Stimulated activated CD4-positive, alpha-beta T cell treated with anti-CD3 and anti-CD28 coated beads, Interleukin-12 subunit alpha, Interleukin-12 subunit beta, amount 100 ng/mL, for 4 hours (primary cell): ENCODE measurements at regions not wholly inside any gene's neighbourhood (a gene's known extent, or its start where the extent isn't known, plus 50 kb on each side); places are given as distances from the start of the nearest gene placed in this dataset.
"Not testable (repeated sequence)": the region's sequence is repeated elsewhere in the genome, so short reads cannot be mapped to it uniquely, and the experiment has no call there.

Experiments
- DNase-seq: peaks from one replicate; pipeline ENCODE4 v3.0.0-alpha.2; 2020

DNA sequence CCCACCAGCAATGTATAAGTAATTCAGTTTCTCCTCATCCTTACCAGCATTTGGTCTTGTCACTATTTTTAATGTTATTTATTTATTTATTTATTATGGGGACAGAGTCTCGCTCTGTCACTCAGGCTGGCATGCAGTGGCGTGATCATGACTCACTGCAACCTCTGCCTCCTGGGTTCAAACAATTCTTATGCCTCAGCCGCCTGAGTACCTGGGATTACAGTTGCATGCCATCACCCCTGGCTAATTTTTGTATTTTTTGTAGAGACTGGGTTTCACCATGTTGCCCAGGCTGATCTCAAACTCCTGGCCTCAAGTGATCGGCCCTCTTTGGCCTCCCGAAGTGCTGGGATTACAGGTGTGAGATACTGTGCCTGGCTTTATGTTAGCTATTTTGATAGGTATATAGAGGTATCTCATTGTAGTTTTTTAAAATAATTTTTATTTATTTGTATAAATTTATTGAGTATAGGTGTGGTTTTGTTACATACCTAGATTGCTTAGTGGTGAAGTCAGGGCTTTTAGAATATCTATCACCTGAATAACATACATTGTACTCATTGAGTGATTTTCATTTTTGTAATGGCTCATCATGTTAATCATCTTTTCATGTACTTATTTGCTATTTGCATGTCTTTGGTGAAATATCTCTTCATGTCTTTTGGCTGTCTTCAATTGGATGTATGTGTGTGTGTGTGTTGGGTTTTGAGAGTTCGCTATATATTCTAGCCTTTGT is 53.3 kb downstream of the TANC2 start:
- no peak for DNase-seq

DNA sequence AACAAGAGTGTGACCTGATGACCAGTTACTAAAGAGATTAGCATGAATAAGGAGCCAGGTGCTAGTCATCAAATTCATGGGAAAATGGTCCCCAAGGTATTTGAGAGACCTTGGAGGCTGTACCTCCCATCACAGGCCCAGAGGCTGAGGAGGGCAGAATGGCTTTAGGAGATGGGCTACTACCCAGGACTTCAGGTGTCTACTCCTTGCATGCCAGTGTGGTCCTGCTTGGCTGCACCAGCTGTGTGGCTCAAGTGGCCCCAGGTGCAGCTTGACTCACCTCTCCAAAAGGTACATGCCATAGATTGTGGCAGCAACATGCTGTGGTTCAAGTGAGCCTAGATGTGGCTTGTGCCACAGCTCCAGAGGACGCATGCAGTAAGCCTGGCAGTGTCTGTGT is 56.5 kb downstream of the TANC2 start:
- DNase-seq: no peak

DNA sequence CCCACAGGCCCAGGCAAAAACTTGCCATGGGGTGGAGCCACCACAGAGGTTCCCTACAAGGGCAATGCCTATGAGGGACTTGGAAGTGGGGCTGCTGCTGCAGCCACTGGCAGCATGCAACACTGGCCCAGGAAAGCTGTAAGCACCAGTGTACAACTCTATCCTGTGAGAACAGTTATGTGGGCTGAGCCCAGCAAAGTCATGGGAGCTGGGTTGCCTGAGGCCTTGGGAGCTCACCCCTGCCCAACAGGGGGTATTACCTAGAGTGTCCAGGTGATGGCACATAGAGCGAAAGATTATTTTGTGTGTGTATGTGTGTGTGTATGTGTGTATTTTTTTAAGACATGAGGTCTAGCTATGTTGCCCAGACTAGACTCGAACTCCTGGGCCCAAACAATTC is 57.0 kb downstream of the TANC2 start:
- DNase-seq: no peak

DNA sequence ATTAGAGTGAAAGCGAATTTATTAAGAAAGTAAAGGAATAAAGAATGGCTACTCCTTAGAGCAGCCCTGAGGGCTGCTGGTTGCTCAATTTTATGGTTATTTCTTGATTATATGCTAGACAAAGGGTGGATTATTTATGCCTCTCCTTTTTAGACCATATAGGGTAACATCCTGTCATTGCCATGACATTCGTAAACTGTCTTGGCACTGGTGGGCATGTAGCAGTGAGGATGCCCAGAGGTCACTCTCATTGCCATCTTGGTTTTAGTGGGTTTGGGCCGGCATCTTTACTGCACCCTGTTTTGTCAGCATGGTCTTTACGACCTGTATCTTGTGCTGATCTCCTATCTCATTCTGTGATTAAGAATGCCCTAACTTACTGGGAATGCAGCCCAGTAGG is 58.2 kb downstream of the TANC2 start:
- no peak for DNase-seq

DNA sequence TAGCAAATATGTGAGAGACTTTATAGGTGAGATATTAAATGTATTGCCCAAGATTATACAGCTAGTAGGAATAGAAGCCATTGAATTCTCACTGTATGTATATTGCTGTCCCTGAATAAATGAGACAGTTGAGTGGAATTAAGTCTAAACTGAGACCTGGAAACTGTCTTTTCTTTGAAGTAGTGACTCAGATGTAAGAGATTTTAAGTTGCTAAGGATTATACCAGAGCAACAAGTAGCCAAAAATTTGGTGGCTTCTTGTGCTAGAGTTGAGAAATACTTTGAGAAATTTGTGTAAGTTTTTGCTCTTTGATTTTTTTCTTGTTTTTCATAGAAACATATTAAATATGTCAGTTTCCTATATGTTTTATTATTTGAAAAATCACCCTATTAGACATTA is 58.7 kb downstream of the TANC2 start:
- no peak for DNase-seq

DNA sequence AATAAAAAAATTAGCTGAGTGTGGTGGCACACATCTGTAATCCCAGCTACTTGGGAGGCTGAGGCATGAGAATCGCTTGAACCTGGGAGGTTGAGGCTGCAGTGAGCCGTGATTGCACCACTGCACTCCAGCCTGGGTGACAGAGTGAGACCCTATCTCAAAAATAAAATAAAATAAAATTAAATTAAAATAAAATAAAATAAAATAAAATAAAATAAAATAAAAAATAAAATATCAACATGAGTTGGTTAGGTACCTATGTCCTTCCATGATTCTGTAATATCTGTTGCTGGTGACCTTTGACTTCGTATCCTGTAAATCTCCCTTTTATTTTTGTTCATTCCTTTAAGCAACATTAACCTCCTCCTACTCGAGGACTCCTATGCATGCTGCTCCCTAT is 59.6 kb downstream of the TANC2 start:
- not testable (repeated sequence) for DNase-seq

DNA sequence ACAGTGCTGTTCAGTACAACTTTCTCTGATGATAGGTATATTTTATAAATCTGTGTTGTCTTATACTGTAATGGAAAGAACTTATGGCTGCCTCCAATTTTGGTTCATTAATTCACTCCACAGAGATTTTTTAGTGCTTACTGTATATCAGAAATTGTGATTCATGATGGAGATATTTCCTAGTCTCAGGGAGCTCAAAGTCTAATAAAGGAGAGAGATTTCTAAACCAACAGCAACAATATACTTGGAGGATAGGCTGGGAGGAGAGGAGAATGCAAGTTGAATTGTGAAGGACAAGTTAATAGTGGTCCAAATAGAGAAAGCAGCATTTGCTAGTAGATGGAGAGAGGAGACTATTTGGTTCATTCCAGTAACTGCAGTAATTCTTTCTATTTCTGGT is 63.5 kb downstream of the TANC2 start:
- DNase-seq: no peak

DNA sequence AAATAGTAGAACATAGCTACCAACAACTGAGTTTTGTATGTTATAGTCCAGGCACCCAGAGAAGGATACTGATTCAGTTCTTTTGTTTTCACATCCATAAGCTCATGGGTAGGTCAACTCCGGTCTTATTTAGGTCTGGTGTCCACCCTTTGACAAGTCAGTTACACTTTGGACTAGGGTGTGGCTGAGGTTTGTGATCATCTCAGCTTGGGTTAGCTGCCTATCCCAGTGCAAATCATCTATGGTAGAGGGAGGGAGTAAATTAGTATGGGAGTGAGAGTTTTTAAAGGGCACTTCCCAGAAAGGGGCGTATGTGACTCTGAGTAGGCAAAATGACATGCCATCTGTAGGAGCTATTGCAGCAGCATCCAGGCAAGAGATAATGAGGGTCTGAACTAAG is 66.1 kb downstream of the TANC2 start:
- DNase-seq: no peak

DNA sequence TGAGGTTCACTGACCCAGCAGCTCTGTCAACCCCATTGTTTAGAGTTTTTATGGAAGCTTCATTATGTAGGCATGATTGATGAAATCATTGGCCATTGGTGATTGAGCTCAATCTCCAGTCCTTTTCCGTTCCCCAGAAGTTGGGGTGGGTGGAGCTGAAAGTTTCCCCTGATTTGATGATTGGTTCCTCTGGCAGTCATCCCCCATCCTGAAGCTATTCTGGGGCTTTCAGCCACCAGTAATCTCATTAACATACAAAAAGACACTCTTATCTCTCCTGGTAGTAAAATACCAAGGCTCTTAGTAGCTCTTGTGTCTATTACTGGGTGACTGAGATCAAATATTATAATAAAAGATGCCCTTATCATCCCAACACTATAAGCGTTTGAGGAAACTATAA is 67.1 kb downstream of the TANC2 start:
- DNase-seq: no peak

DNA sequence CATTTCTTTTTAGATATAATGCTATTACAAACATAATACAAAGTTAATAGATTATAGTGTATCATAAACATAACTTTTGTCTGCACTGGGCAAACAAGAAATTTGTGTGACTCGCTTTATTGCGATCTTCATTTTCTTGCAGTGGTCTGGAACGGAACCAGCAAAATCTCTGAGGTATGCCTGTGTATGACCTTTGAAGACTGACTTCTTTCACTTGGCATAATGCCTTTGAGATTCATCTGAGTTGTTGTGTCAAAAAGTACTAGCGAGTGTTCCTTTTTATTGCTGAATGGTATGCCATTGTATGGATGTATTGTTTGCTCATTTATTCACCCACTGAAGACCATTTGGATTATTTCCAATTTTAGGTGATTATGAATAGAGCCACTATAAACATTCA is 69.2 kb downstream of the TANC2 start:
- no peak for DNase-seq

DNA sequence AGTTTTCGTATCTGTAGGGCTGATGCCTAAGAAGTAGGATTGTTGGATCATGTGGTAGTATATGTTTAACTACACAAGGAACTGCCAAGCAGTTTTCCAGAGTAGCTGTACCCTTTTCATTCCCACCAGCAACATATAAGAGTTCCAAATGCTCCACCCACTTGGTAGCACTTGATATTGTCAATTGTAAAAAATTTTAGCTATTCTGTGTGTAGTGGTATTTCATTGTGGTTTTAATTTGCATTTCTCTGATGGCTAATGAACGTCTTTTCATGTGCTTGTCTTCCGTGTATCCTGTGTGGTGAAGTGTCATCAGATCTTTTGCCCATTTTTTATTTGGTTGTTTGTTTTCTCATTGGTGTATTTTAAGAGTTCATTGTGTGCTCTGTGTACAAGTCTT is 69.7 kb downstream of the TANC2 start:
- DNase-seq: no peak

DNA sequence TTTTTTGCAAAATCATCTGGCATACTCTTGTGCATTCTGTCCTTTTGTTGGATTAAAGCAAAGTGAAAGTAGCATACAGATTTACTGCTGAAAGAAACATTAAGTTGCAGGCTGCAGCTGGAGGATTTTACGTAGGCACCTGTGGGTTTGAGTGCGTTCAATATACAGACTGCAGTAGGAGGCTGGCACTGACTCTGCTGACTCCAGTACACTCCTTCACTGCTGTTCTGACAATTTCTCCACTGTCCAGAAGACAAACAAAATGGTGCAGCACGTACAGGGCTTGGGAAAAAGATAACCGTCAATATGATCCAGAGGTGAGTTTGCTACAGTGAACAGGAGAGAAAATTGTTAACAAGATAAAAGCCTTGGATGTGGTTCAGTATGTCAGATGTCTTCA is 73.3 kb downstream of the TANC2 start:
- no peak for DNase-seq

DNA sequence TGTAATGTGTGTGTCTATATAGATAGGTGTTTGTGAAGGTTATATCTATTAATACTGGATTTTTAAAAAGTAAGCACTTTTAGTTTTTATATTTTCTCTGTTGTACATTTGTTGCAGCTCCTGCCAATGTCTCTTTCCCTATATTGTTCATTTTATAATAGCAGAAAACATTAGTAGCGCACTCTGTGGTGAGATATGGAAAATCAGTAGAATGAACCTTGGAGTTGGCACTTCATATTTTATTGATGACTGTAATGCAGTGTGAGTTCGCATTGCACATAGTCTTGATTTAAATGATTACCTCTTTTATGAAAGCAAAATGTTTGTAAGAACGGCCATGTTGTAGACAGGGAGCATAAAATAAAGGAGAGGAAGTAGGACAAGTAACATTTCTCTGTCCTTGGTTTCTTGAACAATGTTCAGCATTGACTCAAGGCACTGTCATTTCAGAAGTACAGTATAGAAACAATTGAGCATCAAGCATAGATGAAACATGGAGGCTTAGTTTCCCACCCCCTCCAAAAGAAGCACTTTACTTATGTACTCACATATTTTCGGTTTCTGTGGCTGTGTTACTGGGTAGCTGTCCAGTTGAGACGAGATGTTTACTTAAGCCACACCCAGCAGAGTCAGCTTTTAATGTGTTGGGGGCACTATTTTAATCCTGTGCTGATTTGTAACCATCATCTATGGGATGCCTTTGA is 74.0 kb downstream of the TANC2 start:
- no peak for DNase-seq

DNA sequence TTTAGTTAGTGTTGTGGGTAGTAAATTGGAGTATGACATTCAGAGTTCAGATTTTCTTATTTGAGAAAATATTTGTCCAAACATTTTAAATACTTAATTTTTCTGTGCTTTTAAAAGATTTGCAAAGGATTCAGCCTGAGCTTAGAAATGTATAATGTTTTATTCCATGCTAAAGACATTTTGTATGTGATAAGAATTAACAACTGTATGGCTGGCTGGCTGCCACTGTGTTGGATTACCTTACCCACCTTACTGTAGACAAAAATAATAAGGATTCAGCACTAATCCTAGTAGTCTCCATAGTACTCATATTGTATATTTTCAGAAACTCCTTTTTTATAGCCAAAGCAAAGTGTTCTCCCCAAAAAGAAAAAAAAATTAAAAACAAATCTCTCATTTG is 74.8 kb downstream of the TANC2 start:
- DNase-seq: no peak

DNA sequence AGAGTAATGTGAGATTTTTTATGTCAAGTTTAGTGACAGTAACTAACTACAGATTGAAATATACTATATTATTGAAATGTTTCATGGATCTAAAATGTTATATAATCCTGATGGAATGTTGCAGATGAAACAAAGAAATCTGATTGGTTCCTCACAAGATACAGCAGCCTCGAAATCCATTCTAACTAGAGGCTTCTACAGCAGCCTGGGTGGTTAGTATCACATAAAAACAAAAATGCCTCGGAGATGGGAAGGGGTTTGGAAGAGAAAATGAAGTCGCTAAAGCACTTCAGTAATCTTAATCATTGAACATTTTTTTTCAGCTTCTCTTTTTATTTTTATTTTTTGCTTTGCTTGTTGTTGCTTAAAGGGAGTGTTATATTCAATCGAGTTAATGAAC is 75.2 kb downstream of the TANC2 start:
- DNase-seq: no peak

DNA sequence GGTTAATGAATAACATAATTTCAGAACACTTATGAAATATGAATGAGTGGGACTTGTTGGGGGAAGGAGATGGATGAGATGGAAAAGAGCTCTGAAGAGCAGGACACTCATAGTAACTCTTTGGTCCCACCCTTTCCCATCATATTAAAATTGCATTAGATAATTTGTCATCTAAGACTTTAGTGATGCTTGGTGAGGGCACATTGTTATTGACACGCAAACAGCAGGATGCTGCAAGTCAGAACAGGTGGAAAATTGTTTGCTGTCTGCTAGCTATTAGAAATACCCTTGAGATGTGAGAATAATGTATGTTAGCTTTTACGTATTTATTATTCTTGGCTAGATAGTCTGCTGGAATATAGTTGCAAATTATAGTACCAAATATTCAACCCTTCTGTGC is 75.7 kb downstream of the TANC2 start:
- no peak for DNase-seq

DNA sequence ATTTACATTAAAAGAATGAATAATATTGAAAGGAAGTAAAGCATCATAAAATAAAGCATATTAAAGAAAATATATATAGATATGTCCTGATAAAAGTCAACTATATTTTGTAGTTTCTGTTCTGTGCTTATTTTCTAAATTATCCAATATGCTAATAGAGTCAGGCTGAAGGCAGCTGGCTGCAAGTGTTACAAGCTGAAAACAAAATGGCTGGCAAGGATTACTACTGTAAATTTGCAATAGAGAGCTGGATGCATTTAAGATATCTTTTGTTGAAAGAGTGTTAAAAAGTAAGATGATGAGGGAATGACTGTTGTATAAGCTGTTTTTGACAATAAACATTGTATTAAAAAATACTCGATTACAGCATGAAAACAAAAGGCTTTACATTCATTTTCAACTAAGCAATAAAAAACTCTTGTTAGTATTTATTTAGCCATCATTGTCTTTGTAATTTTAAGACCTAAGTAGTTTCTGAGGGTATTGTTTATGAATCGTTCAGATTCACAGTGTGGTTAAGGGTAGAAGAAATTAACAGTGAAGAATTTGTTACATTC is 76.3 kb downstream of the TANC2 start:
- DNase-seq: no peak

DNA sequence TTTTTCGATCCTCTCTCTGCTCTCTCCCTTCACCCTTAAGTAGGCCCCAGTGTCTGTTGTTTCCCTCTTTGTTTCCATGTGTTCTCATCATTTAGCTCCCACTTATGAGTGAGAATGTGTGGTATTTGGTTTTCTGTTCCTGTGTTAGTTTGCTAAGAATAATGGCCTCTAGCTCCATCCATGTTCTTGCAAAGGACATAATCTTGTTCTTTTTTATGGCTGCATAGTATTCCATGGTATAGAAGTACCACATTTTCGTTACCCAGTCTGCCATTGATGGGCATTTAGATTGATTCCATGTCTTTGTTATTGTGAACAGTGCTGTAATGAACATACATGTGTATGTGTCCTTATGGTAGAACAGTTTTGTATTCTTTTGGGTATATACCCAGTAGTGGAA is 91.5 kb downstream of the TANC2 start:
- DNase-seq: not testable (repeated sequence)

DNA sequence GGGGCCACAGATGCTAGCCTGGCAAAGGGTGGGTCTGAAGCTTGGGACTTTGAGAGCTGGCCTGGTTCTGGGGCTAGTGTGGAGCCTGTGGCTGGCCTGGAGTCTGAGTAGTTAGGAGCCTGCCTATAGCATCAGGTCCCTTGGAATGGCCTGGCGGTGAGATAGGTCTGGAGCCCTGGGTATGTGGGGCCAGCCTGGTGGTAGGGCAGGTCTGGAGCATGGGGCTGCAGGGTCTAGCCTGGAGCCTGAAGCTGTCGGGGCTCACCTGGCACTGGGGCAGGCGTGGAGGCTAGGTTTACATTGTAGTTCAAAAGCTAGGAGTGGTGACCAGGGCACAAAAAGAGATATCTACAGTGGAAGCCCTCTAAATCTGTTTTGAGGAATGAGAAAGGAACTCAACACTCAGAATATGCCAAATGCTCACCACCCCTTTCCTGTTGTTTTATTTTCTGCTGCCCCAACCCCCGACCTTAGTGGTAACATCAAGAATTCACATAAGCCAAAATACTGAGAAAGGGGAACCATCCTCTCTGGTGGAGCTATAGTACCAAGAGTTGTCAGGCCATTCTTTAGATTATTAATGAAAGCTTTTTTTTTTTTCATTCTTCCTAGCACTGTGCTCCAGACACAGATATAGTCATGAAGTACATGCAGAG is 100.3 kb downstream of the TANC2 start:
- no peak for DNase-seq

DNA sequence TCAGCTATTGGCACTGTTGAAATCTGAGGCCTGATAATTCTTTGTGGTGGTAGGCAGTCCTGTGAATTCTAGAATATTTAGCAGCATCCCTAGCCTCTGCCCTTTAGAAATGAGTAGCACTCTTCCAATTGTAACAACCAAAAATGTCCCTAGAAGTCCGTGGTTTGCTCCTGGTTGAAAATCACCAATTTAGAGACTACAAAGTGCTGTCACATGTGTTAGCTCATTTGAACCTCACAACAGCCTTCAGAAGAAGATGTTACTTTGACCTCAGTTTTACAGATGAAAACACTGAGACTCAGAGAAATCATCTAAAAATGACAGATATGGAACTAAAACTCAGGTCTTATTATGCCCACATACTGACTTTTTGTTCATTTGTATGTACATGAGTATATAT is 103.2 kb downstream of the TANC2 start:
- no peak for DNase-seq

DNA sequence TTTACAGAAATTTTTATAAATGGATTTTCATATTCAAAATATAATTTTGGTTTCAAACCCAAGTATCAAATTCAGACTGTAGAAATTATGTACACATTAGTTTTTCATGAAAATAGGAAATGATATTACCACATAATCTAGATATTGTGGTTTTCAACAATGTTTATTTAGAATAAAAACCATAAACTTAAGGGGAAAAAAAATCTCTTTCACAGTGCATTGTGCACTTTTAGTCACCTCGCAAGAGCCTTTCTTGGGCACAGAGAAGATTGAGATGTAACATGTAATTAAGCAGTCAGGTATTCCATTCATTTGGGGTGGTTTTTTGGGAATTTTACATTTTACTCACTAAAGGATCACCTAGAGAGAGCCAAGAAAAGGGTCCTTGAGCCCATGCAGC is 104.0 kb downstream of the TANC2 start:
- no peak for DNase-seq

DNA sequence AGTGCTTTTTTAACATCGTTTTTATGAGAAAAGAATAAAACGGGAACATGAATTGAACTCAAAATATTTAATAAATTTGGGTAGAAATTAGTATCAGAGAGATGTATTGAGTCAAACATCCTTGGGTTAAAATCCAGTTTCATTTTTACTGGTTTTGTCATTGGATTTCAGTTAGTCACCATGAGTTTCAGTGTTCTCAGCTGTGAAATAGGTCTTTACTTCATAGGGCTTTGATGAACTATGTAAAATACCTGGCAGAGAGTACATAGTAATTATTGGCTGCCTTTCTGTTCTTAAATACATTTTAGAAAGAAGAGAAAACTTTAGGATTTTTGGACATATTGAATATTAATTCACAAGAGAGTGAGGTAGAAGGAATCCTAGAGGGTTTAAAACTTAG is 105.8 kb downstream of the TANC2 start:
- no peak for DNase-seq

DNA sequence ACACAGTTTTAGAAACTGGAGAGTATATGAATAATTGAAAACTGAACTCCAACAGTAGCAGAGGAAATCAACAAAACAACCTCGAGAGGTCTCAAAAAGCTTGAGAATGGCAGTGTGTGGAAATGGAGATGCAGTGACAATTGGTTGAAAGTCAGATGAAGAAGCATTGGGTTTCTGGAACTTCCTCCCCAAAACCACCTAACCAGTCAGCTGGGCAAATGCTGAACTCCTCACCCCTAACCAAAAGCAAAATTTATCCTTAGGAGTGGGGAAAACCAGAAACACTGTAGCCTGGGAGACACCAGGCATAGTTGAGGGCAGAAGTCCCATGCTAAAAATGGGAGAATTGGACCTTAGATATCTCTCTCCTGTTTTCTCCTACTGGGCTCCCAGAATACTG is 109.9 kb downstream of the TANC2 start:
- DNase-seq: no peak

DNA sequence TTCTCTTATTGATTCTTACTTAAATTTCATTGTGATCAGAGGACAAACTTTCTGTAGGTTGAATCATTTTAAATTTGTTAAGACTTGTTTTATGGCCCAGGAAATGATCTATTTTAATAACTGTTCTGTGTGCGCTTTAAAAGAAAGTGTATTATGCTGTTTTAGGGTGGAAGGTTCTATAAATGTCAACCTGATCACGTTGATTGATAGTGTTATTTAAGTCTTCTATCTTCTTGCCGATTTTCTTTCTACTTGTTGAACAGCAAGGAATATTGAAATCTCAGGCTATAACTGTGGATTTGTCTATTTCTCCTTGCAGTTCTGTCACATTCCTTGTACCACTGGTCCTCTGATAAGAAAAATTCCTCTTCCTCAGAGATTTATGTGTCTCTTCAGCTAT is 112.7 kb downstream of the TANC2 start:
- DNase-seq: no peak
